Testis (tissue), 2 donors: ENCODE measurements at regions not wholly inside any gene's neighbourhood (a gene's known extent, or its start where the extent isn't known, plus 50 kb on each side); places are given as distances from the start of the nearest gene placed in this dataset.

Experiments
- POLR2A ChIP-seq: fragments of 450-650 bp; IDR thresholded peaks from one replicate; pipeline ENCODE4 v1.6.1; 2017; ENCODE audit warnings: antibody characterized with exemption, mild to moderate bottlenecking, moderate library complexity
- TF ChIP-seq, protein P1 (sequence below), 3 experiments: fragments of 450-650 bp in 2 of 3; fragments of 200-600 bp in 1 of 3; sonication (generic) in 1 of 3; IDR thresholded peaks; one replicate each; pipeline ENCODE4 v1.5.1; 2016 to 2019; ENCODE audit warnings: antibody characterized with exemption in 3 of 3, mild to moderate bottlenecking in 2 of 3, moderate library complexity in 1 of 3

DNA sequence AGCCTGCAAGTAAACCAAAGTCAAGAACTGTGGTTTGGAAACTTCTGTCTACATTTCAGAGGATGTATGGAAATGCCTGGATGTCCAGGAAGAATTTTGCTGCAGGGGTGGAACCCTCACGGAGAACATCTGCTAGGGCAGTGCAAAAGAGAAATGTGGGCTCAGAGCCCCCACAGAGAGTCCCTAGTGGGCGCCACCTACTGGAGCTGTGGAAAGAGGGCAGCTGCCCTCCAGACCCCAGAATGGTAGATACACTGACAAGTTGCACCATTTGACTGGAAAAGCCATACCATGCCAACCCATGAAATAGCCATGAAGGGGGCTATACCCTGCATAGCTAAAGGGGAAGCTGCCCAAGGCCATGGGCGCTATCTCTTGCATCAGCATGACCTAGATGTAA, 1672.4 kb downstream of the KCNT2 start:
- TF ChIP-seq, protein P1, sequence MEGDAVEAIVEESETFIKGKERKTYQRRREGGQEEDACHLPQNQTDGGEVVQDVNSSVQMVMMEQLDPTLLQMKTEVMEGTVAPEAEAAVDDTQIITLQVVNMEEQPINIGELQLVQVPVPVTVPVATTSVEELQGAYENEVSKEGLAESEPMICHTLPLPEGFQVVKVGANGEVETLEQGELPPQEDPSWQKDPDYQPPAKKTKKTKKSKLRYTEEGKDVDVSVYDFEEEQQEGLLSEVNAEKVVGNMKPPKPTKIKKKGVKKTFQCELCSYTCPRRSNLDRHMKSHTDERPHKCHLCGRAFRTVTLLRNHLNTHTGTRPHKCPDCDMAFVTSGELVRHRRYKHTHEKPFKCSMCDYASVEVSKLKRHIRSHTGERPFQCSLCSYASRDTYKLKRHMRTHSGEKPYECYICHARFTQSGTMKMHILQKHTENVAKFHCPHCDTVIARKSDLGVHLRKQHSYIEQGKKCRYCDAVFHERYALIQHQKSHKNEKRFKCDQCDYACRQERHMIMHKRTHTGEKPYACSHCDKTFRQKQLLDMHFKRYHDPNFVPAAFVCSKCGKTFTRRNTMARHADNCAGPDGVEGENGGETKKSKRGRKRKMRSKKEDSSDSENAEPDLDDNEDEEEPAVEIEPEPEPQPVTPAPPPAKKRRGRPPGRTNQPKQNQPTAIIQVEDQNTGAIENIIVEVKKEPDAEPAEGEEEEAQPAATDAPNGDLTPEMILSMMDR (IDR thresholded peaks at IDR 0.05) = no peak
- TF ChIP-seq POLR2A = no peak
